Spleen (tissue), 7 donors: ENCODE measurements at regions not wholly inside any gene's neighbourhood (a gene's known extent, or its start where the extent isn't known, plus 50 kb on each side); places are given as distances from the start of the nearest gene placed in this dataset.

ENCODE experiments used
- POLR2AphosphoS5 ChIP-seq, 3 donors: sonication (generic); formaldehyde crosslinking; IDR thresholded peaks; one replicate each; pipeline ENCODE4 v1.5.1; 2017; ENCODE audit warnings: antibody characterized with exemption in 3 of 3
- TF ChIP-seq, protein P1 (sequence below), 11 experiments: fragments of 200-600 bp in 7 of 11; fragments of 450-650 bp in 4 of 11; sonication (generic) in 4 of 11; IDR thresholded peaks in 8 of 11; conservative IDR thresholded peaks in 3 of 11; 1 replicate in 7 of 11; 2 replicates in 4 of 11; pipeline versions ENCODE4 v1.4.0 to v1.8.0; 2016 to 2021; ENCODE audit warnings: antibody characterized with exemption in 11 of 11, inconsistent platforms in 4 of 11, mild to moderate bottlenecking in 1 of 11
- donor health status: DM: no; HTN: no; CAD: no; lungs with moderate emphysema.
- donor health status: DM: no; HTN: no; CAD: no.
- donor health status: DM: no; HTN: no; CAD: no.

DNA sequence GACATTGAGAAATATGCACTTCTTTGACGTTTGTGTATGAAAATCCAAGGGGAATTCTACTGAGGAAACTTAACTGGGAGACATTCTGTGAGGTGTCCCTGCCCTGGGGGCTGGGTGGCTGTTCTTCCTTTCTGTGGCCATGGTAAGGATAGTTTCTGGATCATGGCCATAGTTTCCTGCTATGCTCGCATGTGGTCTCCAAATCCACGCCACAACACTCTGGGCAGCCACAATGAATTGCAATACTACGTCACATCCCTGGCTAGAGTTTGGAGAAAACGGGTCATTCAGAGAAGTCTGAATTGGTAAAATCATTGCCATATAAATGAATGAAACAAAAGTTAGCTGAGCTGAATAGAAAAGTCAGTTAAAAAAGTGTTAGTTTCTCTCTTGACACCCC, 230.6 kb downstream of the UTRN start:
- TF ChIP-seq, protein P1, sequence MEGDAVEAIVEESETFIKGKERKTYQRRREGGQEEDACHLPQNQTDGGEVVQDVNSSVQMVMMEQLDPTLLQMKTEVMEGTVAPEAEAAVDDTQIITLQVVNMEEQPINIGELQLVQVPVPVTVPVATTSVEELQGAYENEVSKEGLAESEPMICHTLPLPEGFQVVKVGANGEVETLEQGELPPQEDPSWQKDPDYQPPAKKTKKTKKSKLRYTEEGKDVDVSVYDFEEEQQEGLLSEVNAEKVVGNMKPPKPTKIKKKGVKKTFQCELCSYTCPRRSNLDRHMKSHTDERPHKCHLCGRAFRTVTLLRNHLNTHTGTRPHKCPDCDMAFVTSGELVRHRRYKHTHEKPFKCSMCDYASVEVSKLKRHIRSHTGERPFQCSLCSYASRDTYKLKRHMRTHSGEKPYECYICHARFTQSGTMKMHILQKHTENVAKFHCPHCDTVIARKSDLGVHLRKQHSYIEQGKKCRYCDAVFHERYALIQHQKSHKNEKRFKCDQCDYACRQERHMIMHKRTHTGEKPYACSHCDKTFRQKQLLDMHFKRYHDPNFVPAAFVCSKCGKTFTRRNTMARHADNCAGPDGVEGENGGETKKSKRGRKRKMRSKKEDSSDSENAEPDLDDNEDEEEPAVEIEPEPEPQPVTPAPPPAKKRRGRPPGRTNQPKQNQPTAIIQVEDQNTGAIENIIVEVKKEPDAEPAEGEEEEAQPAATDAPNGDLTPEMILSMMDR (IDR thresholded peaks at IDR 0.05 in 8 of 11, conservative IDR thresholded peaks at IDR 0.05 in 3 of 11) = no peak
- no peak for TF ChIP-seq POLR2AphosphoS5 (IDR thresholded peaks at IDR 0.05)
